ENCODE measurements at regions not wholly inside any gene's neighbourhood (a gene's known extent, or its start where the extent isn't known, plus 50 kb on each side); places are given as distances from the start of the nearest gene placed in this dataset.

DNA sequence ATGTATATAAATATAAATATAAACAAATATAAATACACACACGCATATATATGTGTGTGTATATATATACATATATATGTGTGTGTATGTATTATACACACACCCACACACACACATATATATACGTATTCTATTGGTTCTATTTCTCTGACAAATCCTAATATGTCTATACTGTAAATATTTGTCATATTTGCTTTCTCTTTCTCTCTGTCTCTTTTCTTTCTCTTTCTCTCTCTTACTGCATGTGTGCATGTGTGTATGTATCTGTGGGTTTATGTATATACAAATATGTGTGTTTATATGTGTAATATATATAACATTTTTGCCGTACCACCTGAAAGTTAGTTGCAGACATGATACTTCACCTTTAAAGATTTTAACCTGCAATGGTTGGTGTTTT, 174.2 kb upstream of the PLEKHG7 start:
- H3K4me1 Mint-ChIP-seq = peaks cover 17% of the 10 kb centered on the region

DNA sequence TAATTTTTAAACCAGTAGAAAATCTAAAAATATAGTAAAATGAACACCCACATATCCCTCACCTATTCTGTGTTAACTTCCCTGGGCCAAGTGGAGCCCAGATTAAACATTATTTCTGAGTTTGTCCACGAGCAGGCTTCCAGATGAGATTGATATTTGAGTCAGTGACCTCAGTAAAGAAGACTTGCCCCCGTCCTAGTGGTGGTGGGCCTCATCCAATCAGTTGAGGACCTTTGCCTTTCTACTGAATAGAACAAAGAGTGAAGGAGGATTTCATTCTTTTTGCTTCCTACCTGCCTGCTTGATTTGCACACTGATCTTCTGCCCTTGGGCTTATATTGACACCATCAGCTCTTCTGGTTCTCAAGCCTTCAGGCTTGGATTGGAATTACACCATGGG, 174.7 kb upstream of the PLEKHG7 start:
- Mint-ChIP-seq H3K4me1 (peaks cover 13% of the 10 kb centered on the region), H3K27me3 (no peaks in the 10 kb centered on the region), H3K4me3 (no peak overlapping the region), H3K27ac (no peak overlapping the region), H3K36me3 (peaks cover 5% of the 10 kb centered on the region), H3K9me3 (peaks cover 7% of the 10 kb centered on the region)
- ATAC-seq = no peak

More for the DNA sequence above, 174.2 kb upstream of the PLEKHG7 start:
- Mint-ChIP-seq H3K9me3 (peaks cover 4% of the 10 kb centered on the region), H3K36me3 (peaks cover 2% of the 10 kb centered on the region), H3K27me3 (no peaks in the 10 kb centered on the region), H3K27ac (no peak overlapping the region), H3K4me3 (no peak overlapping the region)
- ATAC-seq = no peak

DNA sequence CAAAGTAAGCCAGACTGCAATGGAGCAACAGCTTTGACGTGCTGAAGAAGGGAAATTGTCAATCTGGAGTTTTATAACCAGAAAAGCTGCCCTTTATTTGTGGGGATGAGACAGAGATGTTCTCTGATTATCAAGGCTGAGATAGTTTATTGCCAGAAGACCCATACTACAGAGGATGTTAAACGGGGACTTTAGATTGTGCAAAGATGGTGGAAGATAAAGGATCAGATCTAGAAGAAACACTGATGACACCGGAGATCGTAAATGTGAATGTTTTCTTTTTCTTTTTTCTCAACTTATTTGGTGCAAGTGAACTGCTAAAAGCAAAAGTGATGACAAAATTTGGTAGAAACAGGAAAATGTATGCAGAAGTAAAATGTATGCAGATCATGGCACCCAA, 178.3 kb upstream of the PLEKHG7 start:
- peaks cover 5% of the 10 kb centered on the region for H3K36me3 Mint-ChIP-seq
- H3K4me3 Mint-ChIP-seq = no peak overlapping the region
- H3K4me1 Mint-ChIP-seq = peaks cover 16% of the 10 kb centered on the region
- ATAC-seq = no peak
- peaks cover 10% of the 10 kb centered on the region for H3K9me3 Mint-ChIP-seq
- H3K27me3 Mint-ChIP-seq = no peaks in the 10 kb centered on the region
- no peak overlapping the region for H3K27ac Mint-ChIP-seq

DNA sequence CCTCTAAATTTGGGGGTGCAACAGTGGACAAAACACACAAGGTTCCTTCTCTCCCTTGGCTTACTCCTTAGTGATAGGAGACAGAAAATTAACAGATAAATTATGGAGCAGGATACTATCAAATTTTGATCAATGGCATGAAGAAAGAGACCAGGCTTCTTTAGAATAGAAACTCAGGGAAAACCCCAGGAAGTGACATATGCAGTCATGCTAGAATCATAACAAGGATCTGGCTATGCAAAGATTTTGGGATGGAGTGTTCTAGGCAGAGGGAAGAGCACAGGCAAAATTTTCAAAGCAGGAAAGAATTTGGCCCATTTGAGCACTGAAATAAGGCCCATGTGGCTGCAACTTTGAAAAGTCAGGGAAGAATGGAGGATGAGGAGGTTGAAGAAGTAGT, 182.3 kb upstream of the PLEKHG7 start:
- peaks cover 30% of the 10 kb centered on the region for H3K4me1 Mint-ChIP-seq
- ATAC-seq = no peak
- peaks cover 5% of the 10 kb centered on the region for H3K36me3 Mint-ChIP-seq
- H3K4me3 Mint-ChIP-seq = no peak overlapping the region
- no peaks in the 10 kb centered on the region for H3K27me3 Mint-ChIP-seq
- H3K9me3 Mint-ChIP-seq = peaks cover 12% of the 10 kb centered on the region
- H3K27ac Mint-ChIP-seq = peak overlapping the region; percentile 82

DNA sequence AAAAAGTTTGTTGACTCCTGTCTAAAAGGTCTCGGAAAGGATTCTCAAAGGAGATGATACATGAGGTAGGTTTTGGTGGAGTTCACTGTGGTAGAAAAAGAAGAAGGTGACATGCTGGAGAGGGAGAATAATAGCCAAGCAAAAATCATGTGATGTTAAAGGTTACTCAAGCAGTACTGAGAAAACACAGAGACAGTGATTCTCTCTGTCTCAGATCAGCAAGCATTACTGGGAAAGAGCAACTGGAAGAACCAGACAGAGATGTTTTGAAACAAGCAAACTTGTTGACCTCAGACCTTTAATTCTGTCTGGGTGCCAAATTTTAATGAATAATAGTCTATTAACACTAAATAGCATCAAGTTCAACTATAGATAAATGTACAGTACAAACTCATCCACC, 183.5 kb upstream of the PLEKHG7 start:
- H3K4me3 Mint-ChIP-seq = no peak overlapping the region
- no peaks in the 10 kb centered on the region for H3K27me3 Mint-ChIP-seq
- peaks cover 9% of the 10 kb centered on the region for H3K9me3 Mint-ChIP-seq
- peaks cover 33% of the 10 kb centered on the region for H3K4me1 Mint-ChIP-seq
- H3K27ac Mint-ChIP-seq = peak overlapping the region; percentile 82
- H3K36me3 Mint-ChIP-seq = peaks cover 5% of the 10 kb centered on the region
- ATAC-seq = no peak

DNA sequence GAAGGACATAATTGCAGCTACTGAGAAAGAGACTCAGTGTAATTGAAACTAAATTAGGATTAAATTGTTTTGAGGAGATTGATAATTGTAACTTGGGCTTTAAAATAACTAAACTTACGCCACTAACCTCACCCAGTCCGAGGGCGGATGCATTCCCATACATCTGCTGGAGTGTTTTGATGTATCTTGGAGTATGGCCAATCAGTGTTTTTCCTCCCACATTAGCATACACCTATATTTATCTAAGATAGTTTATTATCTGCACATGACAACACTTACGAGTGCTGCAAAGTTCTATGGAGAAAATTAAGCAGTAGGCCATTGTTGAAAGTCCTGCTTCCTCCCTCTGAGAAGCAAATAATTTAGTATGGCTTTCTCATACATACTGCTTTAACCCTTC, 184.7 kb upstream of the PLEKHG7 start:
- ATAC-seq = no peak
- no peaks in the 10 kb centered on the region for H3K36me3 Mint-ChIP-seq
- H3K27me3 Mint-ChIP-seq = no peaks in the 10 kb centered on the region
- peaks cover 33% of the 10 kb centered on the region for H3K4me1 Mint-ChIP-seq
- H3K27ac Mint-ChIP-seq = no peak overlapping the region
- H3K9me3 Mint-ChIP-seq = peaks cover 5% of the 10 kb centered on the region
- H3K4me3 Mint-ChIP-seq = no peak overlapping the region

DNA sequence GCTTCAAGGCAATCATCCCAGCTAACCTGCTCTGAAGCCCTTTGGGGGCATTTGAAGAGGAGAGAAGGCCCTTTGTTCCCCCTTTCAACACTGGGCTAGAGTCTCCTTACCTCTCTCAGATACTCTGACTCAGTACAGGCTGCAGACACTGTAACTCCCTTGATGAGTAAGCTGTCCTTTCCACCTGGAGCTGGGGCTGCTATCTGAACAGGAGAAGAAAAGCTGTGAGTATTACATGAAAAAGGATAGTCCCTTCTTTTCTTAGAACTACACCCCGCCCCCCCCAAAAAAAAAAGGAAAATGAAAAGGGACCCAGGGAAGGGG, 186.6 kb upstream of the PLEKHG7 start:
- no peak for ATAC-seq
- Mint-ChIP-seq H3K27me3 (no peaks in the 10 kb centered on the region), H3K4me3 (no peak overlapping the region), H3K27ac (no peak overlapping the region), H3K36me3 (no peaks in the 10 kb centered on the region), H3K9me3 (peaks cover 3% of the 10 kb centered on the region), H3K4me1 (peaks cover 33% of the 10 kb centered on the region)

DNA sequence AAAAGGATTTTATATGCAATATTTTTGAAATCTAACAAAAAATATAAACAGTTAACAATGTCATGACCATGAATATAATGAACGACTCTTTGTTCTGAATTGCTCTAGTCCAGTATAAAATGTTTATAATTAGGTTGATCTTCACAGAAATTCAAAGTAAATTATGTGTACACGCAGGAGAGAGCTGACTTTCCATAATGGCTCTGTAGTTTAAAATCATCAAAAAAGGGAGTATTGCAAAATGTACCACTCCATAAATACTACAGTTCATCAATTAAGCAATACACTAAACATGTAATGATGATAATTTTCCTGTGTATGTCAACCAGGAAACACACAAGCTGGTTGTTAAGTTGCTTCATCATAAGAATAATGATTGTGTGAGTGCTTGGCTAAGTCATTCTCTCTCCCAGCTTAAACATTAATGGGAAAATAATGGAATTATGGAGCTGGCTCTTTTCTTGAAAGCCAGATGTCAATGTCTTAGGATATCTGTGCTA, 189.5 kb upstream of the PLEKHG7 start:
- Mint-ChIP-seq H3K36me3 (peaks cover 10% of the 10 kb centered on the region), H3K27ac (no peak overlapping the region), H3K4me1 (peaks cover 16% of the 10 kb centered on the region), H3K27me3 (no peaks in the 10 kb centered on the region), H3K4me3 (no peak overlapping the region), H3K9me3 (peaks cover 3% of the 10 kb centered on the region)
- ATAC-seq = no peak

DNA sequence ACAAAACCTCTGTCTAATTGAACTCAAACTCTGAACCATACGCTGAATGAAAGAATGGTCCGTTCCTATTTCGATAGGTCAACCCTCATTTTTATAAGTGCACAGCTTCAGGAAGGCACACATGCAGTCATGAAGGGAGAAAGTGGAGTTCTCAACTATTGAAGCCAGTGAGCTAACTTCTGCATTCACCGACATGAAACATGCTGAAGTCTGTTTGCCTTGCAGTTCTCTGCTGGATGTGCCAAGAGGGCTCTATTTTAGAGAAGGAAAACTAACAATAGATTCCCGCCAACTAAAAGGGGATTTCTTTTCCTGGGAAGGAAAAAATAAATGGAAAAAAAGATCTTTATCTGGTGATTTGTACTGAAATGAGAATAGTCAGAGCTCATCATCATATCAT, 191.0 kb upstream of the PLEKHG7 start:
- Mint-ChIP-seq H3K27me3 (no peaks in the 10 kb centered on the region), H3K27ac (no peak overlapping the region), H3K9me3 (peaks cover 3% of the 10 kb centered on the region), H3K36me3 (peaks cover 19% of the 10 kb centered on the region), H3K4me1 (peaks cover 28% of the 10 kb centered on the region), H3K4me3 (no peak overlapping the region)
- no peak for ATAC-seq

DNA sequence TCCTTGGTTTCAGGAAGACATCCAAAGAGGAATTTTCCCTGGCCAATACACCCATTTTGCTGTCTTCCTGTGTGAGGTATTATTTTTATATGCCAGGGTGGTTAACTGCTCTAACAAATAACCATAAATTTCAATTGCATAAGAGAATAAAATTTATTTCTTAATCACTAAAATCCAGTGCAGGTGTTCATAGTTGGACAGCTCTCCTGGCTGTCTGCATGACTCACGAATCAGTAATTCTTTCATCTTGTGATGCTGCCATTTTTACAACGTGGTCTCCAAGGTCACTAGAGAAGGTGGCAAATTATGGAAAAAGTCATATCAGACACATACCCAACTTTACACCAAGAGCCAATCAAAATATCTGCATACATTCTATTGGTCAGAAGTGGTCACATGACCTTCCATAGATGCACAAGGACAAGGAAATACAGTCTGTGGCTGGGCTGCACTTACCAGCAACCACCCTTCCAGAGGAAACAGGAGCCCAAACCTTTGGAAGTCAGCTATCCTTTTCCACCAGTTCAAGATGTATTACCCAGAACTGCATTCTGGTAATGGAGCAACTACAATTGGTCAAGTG, 193.5 kb upstream of the PLEKHG7 start:
- Mint-ChIP-seq H3K4me3 (no peak overlapping the region), H3K36me3 (peaks cover 22% of the 10 kb centered on the region), H3K27me3 (no peaks in the 10 kb centered on the region), H3K9me3 (peaks cover 3% of the 10 kb centered on the region), H3K4me1 (peaks cover 35% of the 10 kb centered on the region), H3K27ac (no peak overlapping the region)
- no peak for ATAC-seq

DNA sequence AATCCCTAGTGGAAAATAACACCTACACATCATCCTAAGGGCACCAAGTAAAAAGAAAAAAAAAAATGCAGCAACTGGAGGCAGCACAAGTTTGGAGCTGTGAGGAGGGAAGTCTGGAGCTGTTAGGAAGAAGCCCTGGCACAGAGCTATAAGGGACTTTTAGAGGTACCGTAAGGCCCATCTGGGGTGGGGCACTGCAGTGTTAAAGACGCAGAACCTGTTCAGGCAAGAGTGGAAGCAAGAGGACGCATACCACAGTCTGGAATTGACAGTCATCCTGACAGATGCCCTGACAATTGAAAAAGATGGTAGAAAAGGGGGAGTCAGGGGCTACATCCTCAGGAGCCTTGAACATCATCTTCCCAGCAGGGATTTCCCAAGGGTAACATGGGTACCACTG, 195.9 kb upstream of the PLEKHG7 start:
- H3K4me3 Mint-ChIP-seq = no peak overlapping the region
- ATAC-seq = no peak

DNA sequence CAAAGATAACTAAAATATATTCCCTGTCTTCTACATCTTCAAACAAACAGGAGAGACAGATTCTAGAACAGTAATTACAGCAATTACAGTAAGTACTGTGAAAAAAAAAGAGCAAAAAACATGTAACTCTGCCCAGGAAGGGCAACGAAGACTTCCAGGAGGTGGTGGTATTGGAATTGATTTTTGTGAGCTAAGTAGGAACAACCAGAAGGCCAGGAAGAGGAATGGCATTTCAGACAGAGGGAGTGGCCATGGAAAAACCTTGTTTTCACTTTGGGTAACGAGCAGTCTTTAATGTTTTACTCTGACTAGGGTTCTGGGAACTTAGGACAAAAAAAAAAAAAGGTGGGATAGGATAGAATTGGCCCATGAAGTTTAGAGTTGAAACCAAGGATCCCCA, 196.3 kb upstream of the PLEKHG7 start:
- Mint-ChIP-seq H3K36me3 (peaks cover 22% of the 10 kb centered on the region), H3K4me1 (peaks cover 35% of the 10 kb centered on the region), H3K9me3 (peaks cover 3% of the 10 kb centered on the region), H3K27me3 (no peaks in the 10 kb centered on the region), H3K4me3 (peak overlapping the region; percentile 80), H3K27ac (no peak overlapping the region)
- ATAC-seq = no peak

More for the DNA sequence above, 195.9 kb upstream of the PLEKHG7 start:
- peaks cover 3% of the 10 kb centered on the region for H3K9me3 Mint-ChIP-seq
- H3K4me1 Mint-ChIP-seq = peaks cover 35% of the 10 kb centered on the region
- peaks cover 22% of the 10 kb centered on the region for H3K36me3 Mint-ChIP-seq
- H3K27me3 Mint-ChIP-seq = no peaks in the 10 kb centered on the region
- H3K27ac Mint-ChIP-seq = no peak overlapping the region

DNA sequence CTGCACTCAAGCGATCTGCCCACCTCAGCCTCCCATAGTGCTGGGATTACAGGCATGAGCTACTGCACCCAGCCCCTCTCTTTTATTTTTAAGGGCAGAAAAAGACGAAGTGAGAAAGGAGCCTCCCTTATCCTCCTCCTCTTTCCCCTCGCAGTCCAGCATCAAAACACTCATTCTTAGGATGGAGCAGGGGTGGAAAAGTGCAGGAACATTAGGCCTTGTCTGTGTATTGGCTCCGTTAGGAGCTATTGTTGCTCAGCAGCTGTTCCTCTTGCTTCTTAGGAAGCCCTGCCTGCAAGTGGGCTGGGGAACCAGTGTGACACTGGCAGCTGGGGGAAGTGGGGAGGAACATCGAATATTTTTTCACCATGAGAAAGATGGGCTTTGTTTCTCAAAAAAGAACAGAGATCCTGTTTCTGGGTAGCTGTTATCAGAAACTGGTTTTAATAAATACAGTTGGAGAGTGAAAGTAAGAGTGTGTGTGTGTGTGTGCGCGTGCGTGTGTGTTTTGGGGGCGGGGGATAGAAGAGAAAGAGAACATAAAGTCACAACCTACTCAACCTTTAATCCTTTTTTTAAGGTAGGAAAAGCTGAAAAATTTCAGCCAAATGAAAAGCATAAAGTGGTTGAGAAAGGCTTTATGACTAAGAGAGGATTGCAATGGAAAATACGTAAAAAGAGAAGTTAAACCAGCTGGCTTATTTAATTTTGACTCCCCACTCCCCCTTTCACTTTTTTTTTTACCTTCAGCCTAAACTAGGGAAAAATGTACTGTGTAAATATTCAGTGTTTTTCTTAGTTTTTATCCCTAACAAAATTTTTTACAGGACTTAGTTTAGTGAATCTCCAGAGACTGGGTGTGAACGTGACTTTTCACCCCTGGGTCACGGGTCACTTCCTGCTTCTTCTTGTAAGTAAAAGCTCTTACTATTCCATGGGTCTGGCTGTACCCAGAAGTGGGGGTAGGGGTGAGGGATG, 197.2 kb upstream of the PLEKHG7 start:
- no peak overlapping the region for H3K27ac Mint-ChIP-seq
- peak; percentile 61 for ATAC-seq
- H3K4me1 Mint-ChIP-seq = peaks cover 35% of the 10 kb centered on the region

DNA sequence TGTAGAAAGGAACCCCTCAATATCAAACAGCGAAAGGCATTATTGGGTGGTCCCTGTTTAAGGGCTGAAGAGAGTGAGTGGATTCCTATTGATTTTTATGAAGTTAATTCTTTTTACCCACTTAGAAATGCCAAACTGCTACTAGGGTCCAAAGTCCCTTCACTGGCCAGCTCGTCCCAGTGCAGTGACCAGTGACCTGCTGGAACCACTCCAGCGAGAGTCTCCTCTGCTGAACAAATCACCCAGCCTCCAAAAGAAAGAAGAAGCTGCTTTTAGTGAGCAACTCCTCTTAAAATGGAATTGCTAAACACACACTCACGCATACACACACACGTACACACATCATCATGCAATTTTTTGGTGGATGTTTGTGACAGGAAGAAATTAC, 198.2 kb upstream of the PLEKHG7 start:
- Mint-ChIP-seq H3K9me3 (no peaks in the 10 kb centered on the region), H3K36me3 (peaks cover 15% of the 10 kb centered on the region), H3K27ac (no peak overlapping the region), H3K27me3 (no peaks in the 10 kb centered on the region), H3K4me3 (no peak overlapping the region), H3K4me1 (peaks cover 35% of the 10 kb centered on the region)
- ATAC-seq = no peak

More for the DNA sequence above, 197.2 kb upstream of the PLEKHG7 start:
- Mint-ChIP-seq H3K4me3 (peak overlapping the region; percentile 80), H3K36me3 (peaks cover 20% of the 10 kb centered on the region), H3K27me3 (no peaks in the 10 kb centered on the region), H3K9me3 (peaks cover 3% of the 10 kb centered on the region)

DNA sequence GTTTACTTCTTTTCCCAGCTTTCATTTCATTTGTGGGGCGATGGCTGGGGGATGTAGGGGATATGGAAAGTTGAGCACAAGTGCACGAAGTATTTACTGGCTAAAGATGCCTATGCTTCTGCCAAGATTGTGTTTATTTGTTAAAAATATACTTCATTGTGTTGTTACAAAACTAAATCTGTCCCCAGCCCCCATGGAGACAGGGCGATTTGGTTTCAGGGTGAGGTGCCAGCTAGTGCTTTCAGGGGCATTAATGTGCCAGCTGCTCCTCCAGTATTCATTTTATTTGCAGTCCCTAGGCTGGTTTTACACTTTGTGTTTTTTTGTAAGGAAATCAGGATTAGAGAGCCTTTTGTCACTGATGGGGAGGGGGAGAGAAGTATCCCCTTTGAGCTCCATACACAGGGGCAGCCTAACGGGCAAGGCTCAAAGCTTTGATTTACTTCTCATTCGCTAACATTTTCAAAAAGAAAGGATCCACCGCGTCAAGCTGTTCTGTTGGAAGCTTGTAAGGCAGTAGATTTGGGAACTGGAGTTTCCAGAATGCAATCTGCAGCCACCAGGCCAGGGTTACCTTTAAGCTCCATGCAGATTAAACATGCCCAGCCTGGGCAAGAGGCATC, 198.7 kb upstream of the PLEKHG7 start:
- no peak for ATAC-seq
- Mint-ChIP-seq H3K4me1 (peaks cover 35% of the 10 kb centered on the region), H3K9me3 (no peaks in the 10 kb centered on the region), H3K36me3 (peaks cover 15% of the 10 kb centered on the region), H3K4me3 (peak overlapping the region; percentile 72), H3K27ac (no peak overlapping the region), H3K27me3 (no peaks in the 10 kb centered on the region)
